ENCODE measurements at regions not wholly inside any gene's neighbourhood (a gene's known extent, or its start where the extent isn't known, plus 50 kb on each side); places are given as distances from the start of the nearest gene placed in this dataset.

DNA sequence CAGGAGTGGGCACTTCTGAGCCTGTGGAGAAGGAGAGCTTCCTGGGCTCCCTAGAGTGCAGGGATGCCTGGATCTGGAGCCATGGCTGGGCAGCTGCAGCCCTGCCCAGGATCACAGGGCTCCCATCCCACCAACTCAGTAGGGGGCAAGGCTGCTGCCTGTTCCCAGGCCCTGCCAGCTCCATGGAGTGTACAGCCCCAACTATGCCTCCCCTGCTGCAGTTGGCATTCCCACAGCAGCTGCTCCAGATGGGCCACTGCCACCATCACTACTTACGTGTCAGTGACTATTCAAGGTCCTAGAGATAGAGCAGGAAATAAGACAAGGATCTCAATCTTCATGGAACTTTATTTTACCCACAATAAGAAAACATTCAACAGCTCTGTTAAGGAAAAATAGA is 107.1 kb upstream of the TNPO1 start:
- no peak overlapping the region for H3K4me3 ChIP-seq (ENCODE audit: insufficient read depth, low read depth, low read length)
- no peak for ATAC-seq (ENCODE audit: low read depth)
- no peaks in the 10 kb centered on the region for H4K20me1 ChIP-seq (ENCODE audit: insufficient read depth, low read length)
- H4K8ac ChIP-seq (ENCODE audit: low read depth in 2 of 2, low read length in 2 of 2), result no peak overlapping the region
- H2BK15ac ChIP-seq (ENCODE audit: low read depth, low read length), result no peak overlapping the region
- BruUV-seq (replicated peaks), result no TSS peak
- ChIA-PET CTCF (no interaction called here), POLR2A (ENCODE audit: unreplicated experiment) (interaction anchor here (0.6 kb wide), 1 partner anchor 313 kb away, joined by 4 read pairs; no protein-coding TSS in a partner anchor)
- no peak overlapping the region for H3K27ac ChIP-seq (ENCODE audit: insufficient read depth, low read length)
- H3K14ac ChIP-seq (replicated peaks; ENCODE audit: low read depth, low read length), result no peak overlapping the region
- H2BK120ac ChIP-seq (ENCODE audit: low read depth, low read length), result no peak overlapping the region
- no CpG with 5 or more reads among the region's 1 CpG for WGBS, 2 experiments (ENCODE audit: extremely low coverage in 2 of 2, insufficient read length in 1 of 2)
- H4K91ac ChIP-seq (ENCODE audit: insufficient read depth, low read depth, low read length), result no peak overlapping the region
- no peaks in the 10 kb centered on the region for H3K9me1 ChIP-seq (ENCODE audit: insufficient read depth, low read length)
- no peak overlapping the region for H3K4me2 ChIP-seq (ENCODE audit: low read depth, low read length)
- H3K36me3 ChIP-seq (ENCODE audit: control insufficient read depth, insufficient read depth, low read length), result no peaks in the 10 kb centered on the region
- H3K23ac ChIP-seq (ENCODE audit: low read depth, low read length), result no peak overlapping the region
- no peak for DNase-seq
- dilution Hi-C loops (cut with HindIII; ENCODE audit: low sequenced_read_pairs, unreplicated experiment), result no loop called here
- H2BK5ac ChIP-seq (ENCODE audit: low read depth, low read length, poor library complexity, severe bottlenecking), result no peak overlapping the region
- no peak overlapping the region for H3K4ac ChIP-seq (ENCODE audit: low read depth, low read length)
- H2AK5ac ChIP-seq (ENCODE audit: low read depth, low read length), result no peak overlapping the region
- no peak overlapping the region for H2BK20ac ChIP-seq (ENCODE audit: low read depth, low read length)
- TF ChIP-seq POLR2A (IDR thresholded peaks at IDR 0.05; ENCODE audit: low read depth, low read length) (no peak), SMC3 (IDR thresholded peaks at IDR 0.05; ENCODE audit: low read depth, low read length) (no peak), MAFK (IDR thresholded peaks at IDR 0.05; ENCODE audit: low read depth, low read length) (no peak), FOS (IDR thresholded peaks at IDR 0.05; ENCODE audit: low read depth, low read length) (no peak), CHD1 (IDR thresholded peaks at IDR 0.05; ENCODE audit: low read depth, low read length) (no peak), RCOR1 (IDR thresholded peaks at IDR 0.05; ENCODE audit: insufficient replicate concordance, low read length) (no peak), MXI1 (IDR thresholded peaks at IDR 0.05; ENCODE audit: borderline replicate concordance, low read depth, low read length) (no peak), RAD21 (IDR thresholded peaks at IDR 0.05; ENCODE audit: low read length) (no peak), NFE2L2 (IDR thresholded peaks at IDR 0.05; ENCODE audit: low read depth, low read length) (no peak), RFX5 (IDR thresholded peaks at IDR 0.05; ENCODE audit: low read depth, low read length) (no peak), BHLHE40 (IDR thresholded peaks at IDR 0.05; ENCODE audit: low read depth, low read length) (no peak), MAZ (IDR thresholded peaks at IDR 0.05; ENCODE audit: borderline replicate concordance, low read depth, low read length) (no peak), CEBPB (IDR thresholded peaks at IDR 0.05; ENCODE audit: low read depth, low read length) (no peak)
- TF ChIP-seq, protein P1, sequence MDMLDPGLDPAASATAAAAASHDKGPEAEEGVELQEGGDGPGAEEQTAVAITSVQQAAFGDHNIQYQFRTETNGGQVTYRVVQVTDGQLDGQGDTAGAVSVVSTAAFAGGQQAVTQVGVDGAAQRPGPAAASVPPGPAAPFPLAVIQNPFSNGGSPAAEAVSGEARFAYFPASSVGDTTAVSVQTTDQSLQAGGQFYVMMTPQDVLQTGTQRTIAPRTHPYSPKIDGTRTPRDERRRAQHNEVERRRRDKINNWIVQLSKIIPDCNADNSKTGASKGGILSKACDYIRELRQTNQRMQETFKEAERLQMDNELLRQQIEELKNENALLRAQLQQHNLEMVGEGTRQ (IDR thresholded peaks at IDR 0.05; ENCODE audit: low read depth, low read length), result no peak
- TF ChIP-seq, protein P2, sequence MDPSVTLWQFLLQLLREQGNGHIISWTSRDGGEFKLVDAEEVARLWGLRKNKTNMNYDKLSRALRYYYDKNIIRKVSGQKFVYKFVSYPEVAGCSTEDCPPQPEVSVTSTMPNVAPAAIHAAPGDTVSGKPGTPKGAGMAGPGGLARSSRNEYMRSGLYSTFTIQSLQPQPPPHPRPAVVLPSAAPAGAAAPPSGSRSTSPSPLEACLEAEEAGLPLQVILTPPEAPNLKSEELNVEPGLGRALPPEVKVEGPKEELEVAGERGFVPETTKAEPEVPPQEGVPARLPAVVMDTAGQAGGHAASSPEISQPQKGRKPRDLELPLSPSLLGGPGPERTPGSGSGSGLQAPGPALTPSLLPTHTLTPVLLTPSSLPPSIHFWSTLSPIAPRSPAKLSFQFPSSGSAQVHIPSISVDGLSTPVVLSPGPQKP (IDR thresholded peaks at IDR 0.05; ENCODE audit: borderline replicate concordance, low read depth, low read length), result no peak
- TF ChIP-seq, protein P3, sequence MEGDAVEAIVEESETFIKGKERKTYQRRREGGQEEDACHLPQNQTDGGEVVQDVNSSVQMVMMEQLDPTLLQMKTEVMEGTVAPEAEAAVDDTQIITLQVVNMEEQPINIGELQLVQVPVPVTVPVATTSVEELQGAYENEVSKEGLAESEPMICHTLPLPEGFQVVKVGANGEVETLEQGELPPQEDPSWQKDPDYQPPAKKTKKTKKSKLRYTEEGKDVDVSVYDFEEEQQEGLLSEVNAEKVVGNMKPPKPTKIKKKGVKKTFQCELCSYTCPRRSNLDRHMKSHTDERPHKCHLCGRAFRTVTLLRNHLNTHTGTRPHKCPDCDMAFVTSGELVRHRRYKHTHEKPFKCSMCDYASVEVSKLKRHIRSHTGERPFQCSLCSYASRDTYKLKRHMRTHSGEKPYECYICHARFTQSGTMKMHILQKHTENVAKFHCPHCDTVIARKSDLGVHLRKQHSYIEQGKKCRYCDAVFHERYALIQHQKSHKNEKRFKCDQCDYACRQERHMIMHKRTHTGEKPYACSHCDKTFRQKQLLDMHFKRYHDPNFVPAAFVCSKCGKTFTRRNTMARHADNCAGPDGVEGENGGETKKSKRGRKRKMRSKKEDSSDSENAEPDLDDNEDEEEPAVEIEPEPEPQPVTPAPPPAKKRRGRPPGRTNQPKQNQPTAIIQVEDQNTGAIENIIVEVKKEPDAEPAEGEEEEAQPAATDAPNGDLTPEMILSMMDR (conservative IDR thresholded peaks at IDR 0.05; ENCODE audit: low read depth, low read length), result no peak
- intact Hi-C loops (cut with micrococcal nuclease), result no loop called here
- H3K27me3 ChIP-seq (ENCODE audit: control insufficient read depth, insufficient read depth, low read length), result peaks cover 33% of the 10 kb centered on the region
- in situ Hi-C loops (cut with MboI; ENCODE audit: low sequenced_read_pairs), result no loop called here
- H3K9ac ChIP-seq (ENCODE audit: low read depth, low read length), result no peak overlapping the region
- H2AK9ac ChIP-seq (replicated peaks; ENCODE audit: low read depth, low read length, poor library complexity), result no peak overlapping the region
- no peak overlapping the region for H2AFZ ChIP-seq (replicated peaks; ENCODE audit: low read length, poor library complexity)
- no peaks in the 10 kb centered on the region; the same call in 1 of the 2 replicates for H3K9me3 ChIP-seq (ENCODE audit: control insufficient read depth, insufficient read depth, low read length)
- no peak overlapping the region for H3K18ac ChIP-seq (ENCODE audit: low read depth, low read length)
- no peaks in the 10 kb centered on the region for H3K79me1 ChIP-seq (ENCODE audit: low read depth in 1 of 2, low read length in 2 of 2)
- H3K4me1 ChIP-seq (ENCODE audit: control insufficient read depth, insufficient read depth, low read length), result no peaks in the 10 kb centered on the region
- no peak overlapping the region for H4K5ac ChIP-seq (ENCODE audit: low read depth, low read length)
- no peak overlapping the region for H3K56ac ChIP-seq (ENCODE audit: extremely low read depth, insufficient read depth, low read length)
